Activated CD8-positive, alpha-beta memory T cell treated with anti-CD3 and anti-CD28 coated beads for 48 hours (primary cell): ENCODE measurements at regions not wholly inside any gene's neighbourhood (a gene's known extent, or its start where the extent isn't known, plus 50 kb on each side); places are given as distances from the start of the nearest gene placed in this dataset.

ENCODE experiments used
- DNase-seq, 3 experiments: peaks; one replicate each; pipeline ENCODE4 v3.0.0-alpha.2; 2020; ENCODE audit warnings: low read depth in 2 of 3, low spot score in 2 of 3

DNA sequence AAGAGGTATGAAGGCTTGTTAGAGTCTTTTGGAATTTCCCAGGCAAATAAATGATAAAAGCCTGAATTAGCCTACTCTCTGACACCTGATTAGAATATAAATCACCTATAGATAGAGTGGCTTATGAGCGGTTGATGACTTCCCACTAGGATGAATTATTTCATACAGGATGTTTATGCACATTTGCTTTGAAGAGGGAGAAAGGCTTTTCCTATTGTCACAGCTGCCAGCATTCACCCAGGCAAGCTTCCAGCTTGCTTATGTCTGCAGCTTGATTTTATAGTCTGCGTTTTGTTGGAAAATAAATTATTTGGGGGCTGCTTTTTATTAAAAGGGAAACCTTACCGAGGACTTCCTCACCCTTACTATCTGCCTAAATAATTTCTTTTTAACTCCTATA lies 51.3 kb upstream of the EIF2S2 start:
- no peak for DNase-seq

DNA sequence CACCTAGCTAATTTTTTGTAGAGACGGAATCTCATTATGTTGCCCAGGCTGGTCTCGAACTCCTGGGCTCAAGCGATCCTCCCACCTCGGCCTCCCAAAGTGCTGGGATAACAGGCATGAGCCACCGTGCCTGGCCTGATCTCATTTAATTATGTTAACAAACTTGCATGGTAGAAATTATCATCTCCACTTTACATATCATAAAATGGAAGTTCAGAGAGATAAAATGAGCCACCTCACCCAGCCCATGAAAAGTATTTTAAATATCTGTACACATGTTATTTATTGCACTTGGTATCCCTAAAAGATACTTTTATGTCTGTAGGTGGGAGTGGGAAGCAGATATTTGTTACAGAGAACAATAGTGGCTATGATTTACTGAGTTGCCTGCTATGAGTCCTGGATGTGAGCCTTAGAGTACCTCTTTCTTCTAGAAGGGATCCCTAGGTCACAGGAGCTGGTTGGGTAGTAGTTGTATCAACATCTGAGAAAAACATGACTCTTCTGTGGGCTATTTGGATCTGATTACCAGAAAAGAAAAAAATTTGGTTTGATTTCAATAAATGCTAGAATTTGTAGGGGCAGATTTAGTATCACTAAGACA lies 52.4 kb upstream of the EIF2S2 start:
- DNase-seq = no peak

DNA sequence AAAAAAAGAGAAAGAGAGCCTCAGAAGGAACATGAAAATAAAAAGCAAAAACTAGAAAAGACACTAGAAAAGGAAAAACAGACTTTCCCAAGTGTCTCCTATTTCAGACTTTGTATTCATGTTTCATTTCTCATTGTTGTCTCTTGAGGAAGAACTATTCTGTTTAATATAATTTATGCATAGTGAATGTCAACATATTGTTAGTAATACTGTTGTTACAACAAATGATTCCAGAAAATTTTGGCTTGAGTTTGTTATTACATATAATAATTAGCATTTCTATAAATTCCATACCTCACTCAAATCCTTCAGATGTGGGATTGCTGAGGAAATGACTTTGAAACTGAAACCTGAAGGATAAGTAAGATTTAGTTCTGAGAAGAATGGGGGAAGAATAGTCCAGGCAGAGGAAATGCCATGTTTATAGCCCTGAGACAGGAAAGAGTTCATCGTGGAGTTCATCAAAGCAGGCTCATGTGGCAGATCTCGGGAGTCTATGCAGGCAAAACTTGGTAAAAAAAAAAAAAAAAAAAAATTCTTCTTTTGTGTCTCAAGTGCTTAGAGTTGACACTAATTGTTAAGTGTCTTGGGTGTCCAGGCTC lies 53.1 kb upstream of the EIF2S2 start:
- DNase-seq = no peak

DNA sequence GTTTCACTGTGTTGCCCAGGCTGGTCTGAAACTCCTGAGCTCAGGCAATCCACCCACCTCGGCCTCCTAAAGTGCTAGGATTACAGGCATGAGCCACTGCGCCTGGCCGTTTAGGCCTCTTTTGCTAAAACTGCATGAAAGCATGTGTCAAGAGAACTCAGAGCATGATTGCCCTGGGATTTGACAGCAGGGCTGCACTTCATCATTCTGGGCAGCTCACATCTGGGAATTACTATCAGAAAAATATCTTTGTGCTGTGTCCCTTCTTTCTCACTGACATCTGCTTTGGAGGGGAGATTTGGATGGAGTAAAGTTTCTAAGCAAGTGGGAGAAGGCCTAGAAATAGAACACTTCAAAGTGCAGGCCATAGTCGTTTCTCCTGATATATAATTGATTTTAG lies 59.6 kb upstream of the EIF2S2 start:
- DNase-seq = no peak

DNA sequence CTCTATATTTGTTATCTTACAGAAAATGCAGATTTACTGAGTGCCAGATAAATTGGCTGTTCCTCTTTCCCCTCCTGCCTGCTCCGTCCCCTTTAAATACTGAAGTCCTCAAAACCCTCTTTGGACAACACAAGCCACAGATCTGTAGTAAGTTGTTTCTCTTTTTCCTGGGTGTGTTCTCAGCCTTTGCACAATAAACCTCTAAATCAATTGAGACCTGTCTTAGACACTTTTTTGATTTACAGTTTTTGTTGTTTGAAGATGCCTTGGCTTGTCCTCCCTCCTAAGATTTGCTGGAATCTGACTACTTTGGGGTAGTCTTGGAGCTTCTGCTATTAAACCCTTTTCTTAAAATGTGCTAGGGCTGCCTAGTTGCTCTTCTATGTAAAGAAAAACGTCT lies 60.9 kb upstream of the EIF2S2 start:
- no peak for DNase-seq

DNA sequence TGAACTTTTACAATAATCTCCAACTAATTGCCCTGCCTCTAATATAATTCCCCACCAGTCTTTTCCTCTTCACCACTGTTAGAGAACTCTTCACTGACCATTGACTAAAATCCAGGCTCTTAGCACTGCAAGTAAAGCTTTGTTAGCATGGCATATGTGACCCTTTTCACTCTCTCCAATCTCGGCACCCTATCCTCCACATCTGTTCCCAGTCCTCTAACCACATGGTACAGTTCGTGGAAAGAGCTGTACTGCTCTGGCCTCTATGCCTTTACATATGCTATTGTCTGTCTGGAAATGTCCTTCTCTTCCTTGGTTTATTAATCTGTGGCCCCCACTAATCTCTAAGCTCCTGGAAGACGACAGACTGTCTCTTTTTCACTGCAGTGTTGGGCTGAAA lies 63.0 kb upstream of the EIF2S2 start:
- DNase-seq = no peak

DNA sequence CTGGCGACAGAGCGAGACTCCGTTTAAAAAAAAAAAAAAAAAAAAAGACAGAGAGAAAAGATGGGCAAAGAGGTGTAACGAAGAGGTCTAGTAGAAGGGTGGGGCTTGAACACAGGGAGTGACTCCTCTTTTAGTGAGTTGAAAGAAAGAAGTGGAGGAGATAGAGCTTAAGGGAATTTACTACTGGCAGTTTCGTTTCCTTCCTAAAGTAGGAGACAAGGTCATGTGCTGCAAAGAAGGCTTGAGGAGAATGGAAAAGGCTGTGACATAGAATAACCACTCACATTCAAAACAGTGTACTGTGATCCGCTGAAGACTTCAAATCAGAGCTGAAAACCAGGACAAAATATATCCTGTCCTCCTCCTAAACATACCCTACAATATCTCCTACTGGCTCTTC lies 63.8 kb upstream of the EIF2S2 start:
- DNase-seq = no peak

DNA sequence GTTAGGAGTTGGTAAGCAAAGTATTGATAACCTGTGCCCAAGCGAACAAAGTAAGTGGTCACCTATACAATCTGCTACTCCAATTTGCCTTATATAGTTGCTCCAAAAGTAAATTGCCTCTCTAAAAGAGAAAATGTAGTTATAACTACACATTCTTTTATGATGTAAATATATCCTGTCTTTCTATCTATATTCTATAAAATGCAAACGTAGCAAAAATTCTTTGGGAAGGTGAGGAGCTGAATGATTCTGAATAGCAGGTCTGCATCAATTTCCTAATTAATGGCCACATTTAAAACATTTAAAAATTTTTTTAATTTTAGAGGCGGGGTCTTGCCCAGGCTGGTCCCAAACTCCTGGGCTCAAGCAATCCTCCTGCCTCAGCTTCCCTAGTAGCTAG lies 64.2 kb upstream of the ASIP start:
- no peak for DNase-seq

DNA sequence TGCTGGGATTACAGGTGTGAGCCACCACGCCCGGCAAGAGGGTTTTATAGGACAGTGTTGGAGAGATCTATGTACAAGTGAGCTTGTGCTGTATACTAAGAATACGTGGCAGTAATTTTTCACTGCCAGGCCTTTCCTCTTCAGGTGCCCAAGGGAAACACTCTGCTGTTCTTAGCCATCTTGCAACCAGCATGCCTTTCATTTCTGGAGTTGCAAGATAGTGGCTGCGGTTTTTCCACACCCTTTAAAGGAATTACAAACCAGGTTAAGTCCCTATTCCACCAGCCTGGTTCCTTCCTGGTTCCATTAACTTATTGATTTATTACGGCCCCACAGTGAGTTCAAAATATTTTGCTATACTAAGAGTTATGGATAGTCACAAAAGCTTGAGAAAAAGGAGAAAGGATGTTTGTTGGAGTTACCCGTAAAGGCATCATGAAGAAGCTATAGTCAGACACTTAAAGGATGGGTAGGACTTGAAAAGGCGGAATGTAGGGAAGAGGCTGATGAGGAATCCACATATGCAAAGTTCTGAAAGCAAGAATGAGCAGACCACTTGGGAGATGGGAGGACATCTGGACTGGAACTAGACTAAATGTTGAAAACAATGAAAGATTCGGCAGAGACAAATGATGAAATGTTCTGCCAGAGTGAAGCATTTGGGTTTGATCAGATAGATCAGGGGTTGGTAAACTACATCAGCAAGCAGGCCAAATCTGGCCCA lies 61.4 kb upstream of the ASIP start:
- DNase-seq = no peak

DNA sequence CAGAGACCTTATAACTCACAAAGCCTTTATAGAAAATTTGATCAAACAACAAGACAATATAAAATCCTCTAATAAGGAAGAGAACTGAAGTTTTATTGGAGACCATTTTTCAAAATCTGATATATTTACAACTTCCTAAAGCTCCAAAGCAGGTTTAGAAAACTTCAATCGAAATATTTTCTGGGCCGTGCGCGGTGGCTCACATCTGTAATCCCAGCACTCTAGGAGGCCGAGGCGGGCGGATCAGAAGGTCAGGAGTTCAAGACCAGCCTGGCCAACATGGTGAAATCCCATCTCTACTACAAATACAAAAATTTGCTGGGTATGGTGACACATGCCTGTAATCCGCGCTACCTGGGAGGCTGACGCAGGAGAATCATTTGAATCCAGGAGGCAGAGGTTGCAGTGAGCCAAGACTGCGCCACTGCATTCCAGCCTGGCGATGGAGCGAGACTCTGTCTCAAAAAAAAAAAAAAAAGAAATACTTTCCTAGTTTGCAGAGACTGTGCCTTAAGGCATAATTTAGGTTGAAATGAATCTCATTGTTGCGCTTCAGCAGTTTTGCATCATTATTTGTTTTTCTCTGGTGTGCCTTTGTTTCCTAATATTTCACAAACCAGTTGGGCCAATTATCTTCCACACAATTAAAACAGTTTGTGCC lies 60.6 kb upstream of the ASIP start:
- DNase-seq = no peak

DNA sequence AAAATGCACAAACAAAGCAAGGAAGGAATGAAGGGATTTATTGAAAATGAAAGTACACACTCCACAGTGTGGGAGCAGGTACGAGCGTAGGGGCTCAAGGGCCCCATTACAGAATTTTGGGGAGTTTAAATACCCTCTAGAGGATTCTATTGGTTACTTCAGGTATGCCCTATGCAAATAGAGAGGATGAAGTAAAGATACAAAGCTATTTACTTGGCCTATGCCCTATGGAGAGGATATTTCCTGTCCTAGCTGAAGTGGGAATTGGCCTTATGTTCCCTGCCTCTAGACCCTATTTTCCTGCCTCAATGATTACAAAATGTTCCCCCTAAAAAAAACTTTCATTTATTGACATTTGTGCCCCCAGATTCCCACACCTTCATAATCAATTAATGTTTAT lies 59.7 kb upstream of the ASIP start:
- DNase-seq = no peak

DNA sequence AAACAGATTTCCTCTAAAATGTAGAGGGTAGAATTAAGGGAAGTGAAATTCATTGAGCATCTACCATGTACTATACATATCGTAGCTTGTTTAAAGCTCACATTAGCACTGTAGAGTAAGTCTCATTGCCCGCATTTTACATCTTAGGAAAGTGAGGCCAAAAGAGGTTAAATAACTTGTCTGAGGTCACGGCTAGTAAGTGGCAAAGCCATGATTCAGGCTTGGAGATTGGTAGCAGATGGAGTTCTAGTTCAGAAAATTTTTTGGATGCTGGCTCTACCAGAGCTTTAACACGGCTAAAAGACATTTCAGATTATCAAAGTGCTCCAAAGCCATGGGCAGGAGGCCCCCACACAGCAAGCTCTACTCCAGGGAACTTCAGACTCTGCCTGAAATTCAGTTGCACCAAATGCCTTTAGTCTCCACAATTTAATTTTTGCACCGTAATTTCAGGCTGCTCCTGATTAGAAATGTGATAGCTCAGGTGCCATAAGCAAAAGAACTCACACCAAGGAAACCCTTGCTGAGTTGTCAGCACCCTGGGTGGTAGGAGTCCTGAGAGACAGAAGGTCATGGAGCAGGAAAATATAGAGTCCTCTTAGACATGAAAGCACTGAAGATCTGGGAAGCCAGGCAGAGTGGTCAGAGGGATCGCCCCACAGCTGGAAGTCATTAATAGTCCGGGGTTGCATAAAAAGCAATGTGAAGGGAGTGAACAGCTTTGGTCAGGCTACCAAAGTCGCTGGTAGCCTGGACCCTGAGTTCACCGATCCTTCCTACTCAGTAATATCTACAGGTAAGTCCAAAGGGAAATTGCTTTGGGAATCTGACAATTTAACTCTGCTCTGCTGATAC lies 55.2 kb upstream of the ASIP start:
- no peak for DNase-seq

DNA sequence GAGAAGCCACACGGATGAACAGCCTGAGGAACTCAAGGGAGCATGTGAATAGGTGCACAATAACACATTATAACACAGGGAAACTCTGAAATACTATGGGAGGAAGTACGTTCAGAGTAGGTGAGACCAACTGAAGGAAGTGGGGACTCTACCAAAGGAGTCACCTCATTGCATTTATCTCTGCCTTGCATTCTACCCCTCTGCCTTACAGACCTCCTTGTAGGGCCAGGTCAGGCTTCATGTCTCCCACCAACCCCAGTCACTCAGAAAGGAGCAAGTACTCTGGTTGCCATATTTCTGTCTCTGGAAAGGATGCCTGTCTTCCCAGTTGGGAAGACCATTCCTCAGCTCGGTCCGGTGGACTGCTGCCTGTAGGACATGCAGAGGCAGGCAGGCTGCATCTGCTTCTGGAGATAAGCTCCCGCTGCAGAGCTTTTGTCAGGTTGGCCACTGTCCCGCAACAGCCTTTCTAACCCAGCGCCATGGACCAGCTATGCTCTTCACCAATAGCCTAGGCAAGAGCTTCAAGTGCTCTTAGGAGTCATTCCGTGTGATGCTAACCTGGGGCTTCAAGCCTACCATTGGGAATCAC lies 51.6 kb upstream of the ASIP start:
- DNase-seq = no peak

DNA sequence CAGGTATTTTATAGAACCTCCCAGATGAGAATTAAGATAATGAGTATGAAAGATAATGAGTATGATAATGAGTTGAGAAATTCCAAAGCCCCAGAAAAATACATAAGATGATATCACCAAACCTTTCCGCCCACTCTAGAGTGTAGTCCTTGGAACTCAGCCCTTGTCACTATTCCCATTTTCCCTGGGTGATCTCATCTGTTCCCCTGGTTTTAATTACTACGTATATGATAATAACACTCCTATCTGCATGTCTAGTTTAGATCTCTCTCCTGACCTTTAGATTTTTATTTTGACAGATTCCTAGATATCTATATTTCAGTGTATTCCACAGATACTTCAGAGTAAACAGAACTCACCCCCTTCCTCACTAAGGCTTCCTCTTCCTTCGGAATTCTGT lies 51.0 kb upstream of the ASIP start:
- no peak for DNase-seq

DNA sequence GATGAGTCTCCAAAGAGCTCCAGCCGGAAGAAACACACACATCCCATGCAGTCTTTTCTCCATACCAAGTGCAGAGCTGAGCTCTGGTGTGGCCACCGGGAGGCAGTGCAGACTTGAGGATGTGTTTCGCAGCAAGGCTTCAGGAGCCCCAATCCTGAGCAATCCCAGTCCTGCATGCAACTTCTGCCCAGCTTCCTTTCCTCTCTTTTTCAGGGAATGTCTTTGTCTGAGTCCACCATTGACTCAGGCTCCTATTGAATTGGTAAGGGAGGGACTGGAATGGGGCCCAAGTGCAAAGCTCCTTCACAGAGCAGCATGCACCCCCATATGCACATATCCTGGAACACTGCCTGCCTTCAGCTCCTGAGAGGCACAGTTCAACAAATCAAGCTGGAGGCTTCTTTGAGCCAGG lies 50.5 kb upstream of the ASIP start:
- DNase-seq = peak in 2 of 3 experiments; percentile 5 to 9
